IMR-90 (cell line): ENCODE measurements at regions not wholly inside any gene's neighbourhood (a gene's known extent, or its start where the extent isn't known, plus 50 kb on each side); places are given as distances from the start of the nearest gene placed in this dataset.

ENCODE experiments used
- ATAC-seq: fragments of 200-7000 bp; cut with Tn5 transposase; 2 replicates; pipeline ENCODE4 v1.9.1; 2020; ENCODE audit warnings: low read depth, mild to moderate bottlenecking, moderate library complexity
- BruUV-seq: library from RNA; stranded (reverse); fragments of 400-500 nt; replicated peaks from 2 replicates; lab custom pipeline; 2021; lab: Mats Ljungman, UMichigan
- CTCF ChIA-PET: fragments of 300-600 bp; formaldehyde crosslinking; extraction: SDS; loops from one replicate; lab custom pipeline; 2021; ENCODE audit warnings: antibody characterized with exemption; lab: Yijun Ruan, JAX
- POLR2A ChIA-PET: fragments of 300-600 bp; sonication (Branson Sonifier 250); formaldehyde crosslinking; loops from one replicate; lab custom pipeline; 2022; ENCODE audit warnings: antibody characterized with exemption; ENCODE audit not compliant: unreplicated experiment; lab: Charles Lee
- DNase-seq: peaks from one replicate; pipeline ENCODE4 v3.0.0; 2013
- H2AFZ ChIP-seq: replicated peaks from 2 replicates; pipeline ENCODE3; 2013; ENCODE audit warnings: low read length, mild to moderate bottlenecking; ENCODE audit not compliant: poor library complexity
- H2AK5ac ChIP-seq: 2 replicates; pipeline ENCODE4 v1.6.1; 2013; ENCODE audit warnings: low read depth, low read length, inconsistent platforms
- H2AK9ac ChIP-seq: replicated peaks from 2 replicates; pipeline ENCODE3; 2013; ENCODE audit warnings: mild to moderate bottlenecking, low read depth, low read length, moderate library complexity; ENCODE audit not compliant: poor library complexity
- H2BK120ac ChIP-seq: 2 replicates; pipeline ENCODE4 v1.6.1; 2013; ENCODE audit warnings: low read depth, low read length, inconsistent platforms
- H2BK15ac ChIP-seq: 3 replicates; pipeline ENCODE4 v1.6.1; 2013; ENCODE audit warnings: low read depth, low read length, inconsistent platforms
- H2BK20ac ChIP-seq: 2 replicates; pipeline ENCODE4 v1.6.1; 2013; ENCODE audit warnings: low read depth, mild to moderate bottlenecking, inconsistent platforms, low read length, moderate library complexity
- H2BK5ac ChIP-seq: 2 replicates; pipeline ENCODE4 v1.6.1; 2013; ENCODE audit warnings: mild to moderate bottlenecking, low read depth, low read length, inconsistent platforms; ENCODE audit not compliant: poor library complexity, severe bottlenecking
- H3K14ac ChIP-seq: replicated peaks from 2 replicates; pipeline ENCODE4 v1.6.1; 2013; ENCODE audit warnings: low read depth, low read length, inconsistent platforms
- H3K18ac ChIP-seq: 2 replicates; pipeline ENCODE4 v1.6.1; 2013; ENCODE audit warnings: low read depth, low read length, control low read depth
- H3K23ac ChIP-seq: 2 replicates; pipeline ENCODE4 v1.6.1; 2013; ENCODE audit warnings: low read depth, low read length, inconsistent platforms
- H3K27ac ChIP-seq: 2 replicates; pipeline ENCODE4 v1.5.1; 2013; ENCODE audit warnings: mild to moderate bottlenecking, control low read depth, low read length; ENCODE audit not compliant: insufficient read depth
- H3K27me3 ChIP-seq: 2 replicates; pipeline ENCODE4 v1.6.1; 2013; ENCODE audit warnings: low read length; ENCODE audit not compliant: control insufficient read depth, insufficient read depth
- H3K36me3 ChIP-seq: 2 replicates; pipeline ENCODE4 v1.6.1; 2013; ENCODE audit warnings: low read length, mixed read lengths; ENCODE audit not compliant: control insufficient read depth, insufficient read depth
- H3K4ac ChIP-seq: 2 replicates; pipeline ENCODE4 v1.6.1; 2013; ENCODE audit warnings: low read depth, low read length, inconsistent platforms
- H3K4me1 ChIP-seq: 2 replicates; pipeline ENCODE4 v1.6.1; 2013; ENCODE audit warnings: low read length, mixed read lengths; ENCODE audit not compliant: control insufficient read depth, insufficient read depth
- H3K4me2 ChIP-seq: 2 replicates; pipeline ENCODE4 v1.6.1; 2013; ENCODE audit warnings: low read depth, mild to moderate bottlenecking, control low read depth, low read length, moderate library complexity
- H3K4me3 ChIP-seq: 2 replicates; pipeline ENCODE4 v1.5.1; 2013; ENCODE audit warnings: low read depth, mild to moderate bottlenecking, control low read depth, low read length, moderate library complexity; ENCODE audit not compliant: insufficient read depth
- H3K56ac ChIP-seq: 2 replicates; pipeline ENCODE4 v1.6.1; 2013; ENCODE audit warnings: low read length, inconsistent platforms; ENCODE audit not compliant: insufficient read depth; ENCODE audit errors: extremely low read depth
- H3K79me1 ChIP-seq, 2 experiments: 2 replicates each; pipeline ENCODE4 v1.6.1; 2013; ENCODE audit warnings: low read length in 2 of 2, inconsistent platforms in 1 of 2, low read depth in 1 of 2
- H3K9ac ChIP-seq: 2 replicates; pipeline ENCODE4 v1.6.1; 2013; ENCODE audit warnings: low read depth, low read length, control low read depth
- H3K9me1 ChIP-seq: 2 replicates; pipeline ENCODE4 v1.6.1; 2013; ENCODE audit warnings: low read length, inconsistent platforms; ENCODE audit not compliant: insufficient read depth
- H3K9me3 ChIP-seq: 2 replicates; pipeline ENCODE4 v1.6.1; 2013; ENCODE audit warnings: low read length; ENCODE audit not compliant: control insufficient read depth, insufficient read depth
- H4K20me1 ChIP-seq: 2 replicates; pipeline ENCODE4 v1.6.1; 2013; ENCODE audit warnings: low read length, inconsistent platforms; ENCODE audit not compliant: insufficient read depth
- H4K5ac ChIP-seq: 2 replicates; pipeline ENCODE4 v1.6.1; 2013; ENCODE audit warnings: mild to moderate bottlenecking, low read depth, low read length, control low read depth
- H4K8ac ChIP-seq, 2 experiments: 2 replicates each; pipeline ENCODE4 v1.6.1; 2013; ENCODE audit warnings: low read depth in 2 of 2, low read length in 2 of 2, control low read depth in 1 of 2, inconsistent platforms in 1 of 2
- H4K91ac ChIP-seq: 2 replicates; pipeline ENCODE4 v1.6.1; 2013; ENCODE audit warnings: low read depth, low read length, inconsistent platforms; ENCODE audit not compliant: insufficient read depth
- CEBPB ChIP-seq: IDR thresholded peaks from 2 replicates; pipeline ENCODE4 v1.6.1; 2012; ENCODE audit warnings: low read depth, low read length, improper control_type of control experiment
- CHD1 ChIP-seq: IDR thresholded peaks from 2 replicates; pipeline ENCODE4 v1.6.1; 2012; ENCODE audit warnings: low read depth, low read length, improper control_type of control experiment
- ELK1 ChIP-seq: fragments of 150-350 bp; IDR thresholded peaks from 2 replicates; pipeline ENCODE4 v1.6.1; 2016; ENCODE audit warnings: low read depth, mild to moderate bottlenecking, low read length, moderate library complexity, borderline replicate concordance
- FOS ChIP-seq: fragments of 150-350 bp; IDR thresholded peaks from 2 replicates; pipeline ENCODE4 v1.6.1; 2016; ENCODE audit warnings: low read depth, low read length
- MAFK ChIP-seq: IDR thresholded peaks from 2 replicates; pipeline ENCODE4 v1.6.1; 2012; ENCODE audit warnings: low read depth, low read length, improper control_type of control experiment
- MXI1 ChIP-seq: IDR thresholded peaks from 2 replicates; pipeline ENCODE4 v1.6.1; 2012; ENCODE audit warnings: low read depth, mild to moderate bottlenecking, low read length, moderate library complexity, borderline replicate concordance
- NFE2L2 ChIP-seq: fragments of 150-350 bp; IDR thresholded peaks from 2 replicates; pipeline ENCODE4 v1.6.1; 2016; ENCODE audit warnings: low read depth, mild to moderate bottlenecking, low read length
- POLR2A ChIP-seq: IDR thresholded peaks from 2 replicates; pipeline ENCODE4 v1.6.1; 2012; ENCODE audit warnings: mild to moderate bottlenecking, low read depth, low read length
- RAD21 ChIP-seq: IDR thresholded peaks from 2 replicates; pipeline ENCODE4 v1.6.1; 2012; ENCODE audit warnings: low read length, improper control_type of control experiment
- RCOR1 ChIP-seq: IDR thresholded peaks from 2 replicates; pipeline ENCODE4 v1.6.1; 2012; ENCODE audit warnings: mild to moderate bottlenecking, low read length, improper control_type of control experiment; ENCODE audit not compliant: insufficient replicate concordance
- RFX5 ChIP-seq: IDR thresholded peaks from 2 replicates; pipeline ENCODE4 v1.8.0; 2012; ENCODE audit warnings: low read depth, mild to moderate bottlenecking, low read length, moderate library complexity
- WGBS, 2 experiments: methylation state at CpG; one replicate each; pipeline versions ENCODE4 v1.1.5 to v1.1.7; 2013; ENCODE audit warnings: missing lambda C conversion rate in 2 of 2; ENCODE audit not compliant: insufficient read length in 1 of 2; ENCODE audit errors: extremely low coverage in 2 of 2; 5-methylcytosine and 5-hydroxymethylcytosine counted together
- dilution Hi-C: fragments of 300-500 bp; cut with HindIII; formaldehyde crosslinking; loops from one replicate; pipeline ENCODE4 v1.14.3; 2018; ENCODE audit warnings: low sequenced_read_pairs; ENCODE audit not compliant: unreplicated experiment
- in situ Hi-C: fragments of 300-500 bp; cut with MboI; formaldehyde crosslinking; loops from 3 replicates; pipeline ENCODE4 v1.14.3; 2019; ENCODE audit warnings: low sequenced_read_pairs, inconsistent platforms, mixed read lengths
- intact Hi-C: fragments of 100-400 bp; cut with micrococcal nuclease; formaldehyde crosslinking; loops from 2 replicates; pipeline ENCODE4 v1.10.0; 2022
- TF ChIP-seq, protein P1 (sequence below): fragments of 150-350 bp; IDR thresholded peaks from 2 replicates; pipeline ENCODE4 v1.6.1; 2017; ENCODE audit warnings: mild to moderate bottlenecking, antibody characterized with exemption, low read length, low read depth
- TF ChIP-seq, protein P2 (sequence below): conservative IDR thresholded peaks from 2 replicates; pipeline ENCODE4 v1.5.1; 2012; ENCODE audit warnings: mild to moderate bottlenecking, low read depth, low read length, improper control_type of control experiment

DNA sequence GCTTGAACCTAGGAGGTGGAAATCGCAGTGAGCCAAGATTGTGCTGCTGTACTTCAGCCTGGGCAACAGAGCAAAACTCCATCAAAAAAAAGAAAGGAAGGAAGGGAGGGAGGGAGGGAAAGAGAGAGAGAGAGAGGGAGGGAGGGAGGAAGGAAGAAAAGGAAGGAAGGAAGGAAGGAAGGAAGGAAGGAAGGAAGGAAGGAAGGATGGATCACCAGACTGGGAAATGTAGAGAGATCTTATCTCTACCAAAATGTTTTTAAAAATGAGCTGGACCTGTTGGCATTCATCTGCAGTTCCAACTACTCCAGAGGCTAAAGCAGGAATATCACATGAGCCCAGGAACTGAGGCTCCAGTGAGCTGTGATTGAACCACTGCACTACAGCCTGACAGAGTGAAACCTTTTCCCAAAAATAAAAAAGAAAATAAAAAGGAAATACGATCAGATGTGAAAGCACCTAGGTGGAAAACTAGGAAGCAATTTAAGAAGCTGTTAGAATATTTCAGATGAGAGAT, 239.4 kb downstream of the CDH7 start:
- no peak for DNase-seq
- WGBS, 2 experiments, result no CpG with 5 or more reads among the region's 2 CpGs
- Histone ChIP-seq H3K23ac (no peak overlapping the region), H2AK5ac (no peak overlapping the region), H3K4me1 (no peaks in the 10 kb centered on the region), H3K4me2 (no peak overlapping the region), H4K8ac (no peak overlapping the region), H3K9me1 (no peaks in the 10 kb centered on the region), H3K79me1 (no peaks in the 10 kb centered on the region), H3K9me3 (peaks cover 1% of the 10 kb centered on the region; the same call in 1 of the 2 replicates), H2BK120ac (no peak overlapping the region), H4K5ac (no peak overlapping the region), H3K27me3 (no peaks in the 10 kb centered on the region), H2AFZ (no peak overlapping the region), H3K27ac (no peak overlapping the region), H3K36me3 (no peaks in the 10 kb centered on the region), H3K4ac (no peak overlapping the region), H2BK20ac (no peak overlapping the region), H3K9ac (no peak overlapping the region), H3K18ac (no peak overlapping the region), H2BK5ac (no peak overlapping the region), H4K91ac (no peak overlapping the region), H4K20me1 (no peaks in the 10 kb centered on the region), H3K14ac (no peak overlapping the region), H3K56ac (no peak overlapping the region), H2BK15ac (no peak overlapping the region), H2AK9ac (no peak overlapping the region), H3K4me3 (no peak overlapping the region)
- dilution Hi-C loops, result no loop called here
- ChIA-PET CTCF (no interaction called here), POLR2A (no interaction called here)
- no peak for TF ChIP-seq POLR2A
- TF ChIP-seq RAD21, result no peak
- no peak for TF ChIP-seq NFE2L2
- no peak for TF ChIP-seq FOS
- TF ChIP-seq MAFK, result no peak
- TF ChIP-seq ELK1, result no peak
- TF ChIP-seq MXI1, result no peak
- TF ChIP-seq, protein P1, sequence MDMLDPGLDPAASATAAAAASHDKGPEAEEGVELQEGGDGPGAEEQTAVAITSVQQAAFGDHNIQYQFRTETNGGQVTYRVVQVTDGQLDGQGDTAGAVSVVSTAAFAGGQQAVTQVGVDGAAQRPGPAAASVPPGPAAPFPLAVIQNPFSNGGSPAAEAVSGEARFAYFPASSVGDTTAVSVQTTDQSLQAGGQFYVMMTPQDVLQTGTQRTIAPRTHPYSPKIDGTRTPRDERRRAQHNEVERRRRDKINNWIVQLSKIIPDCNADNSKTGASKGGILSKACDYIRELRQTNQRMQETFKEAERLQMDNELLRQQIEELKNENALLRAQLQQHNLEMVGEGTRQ, result no peak
- TF ChIP-seq RFX5, result no peak
- no peak for TF ChIP-seq CEBPB
- no peak for TF ChIP-seq RCOR1
- no peak for TF ChIP-seq CHD1
- TF ChIP-seq, protein P2, sequence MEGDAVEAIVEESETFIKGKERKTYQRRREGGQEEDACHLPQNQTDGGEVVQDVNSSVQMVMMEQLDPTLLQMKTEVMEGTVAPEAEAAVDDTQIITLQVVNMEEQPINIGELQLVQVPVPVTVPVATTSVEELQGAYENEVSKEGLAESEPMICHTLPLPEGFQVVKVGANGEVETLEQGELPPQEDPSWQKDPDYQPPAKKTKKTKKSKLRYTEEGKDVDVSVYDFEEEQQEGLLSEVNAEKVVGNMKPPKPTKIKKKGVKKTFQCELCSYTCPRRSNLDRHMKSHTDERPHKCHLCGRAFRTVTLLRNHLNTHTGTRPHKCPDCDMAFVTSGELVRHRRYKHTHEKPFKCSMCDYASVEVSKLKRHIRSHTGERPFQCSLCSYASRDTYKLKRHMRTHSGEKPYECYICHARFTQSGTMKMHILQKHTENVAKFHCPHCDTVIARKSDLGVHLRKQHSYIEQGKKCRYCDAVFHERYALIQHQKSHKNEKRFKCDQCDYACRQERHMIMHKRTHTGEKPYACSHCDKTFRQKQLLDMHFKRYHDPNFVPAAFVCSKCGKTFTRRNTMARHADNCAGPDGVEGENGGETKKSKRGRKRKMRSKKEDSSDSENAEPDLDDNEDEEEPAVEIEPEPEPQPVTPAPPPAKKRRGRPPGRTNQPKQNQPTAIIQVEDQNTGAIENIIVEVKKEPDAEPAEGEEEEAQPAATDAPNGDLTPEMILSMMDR, result no peak
- in situ Hi-C loops, result no loop called here
- no TSS peak for BruUV-seq
- ATAC-seq, result no peak
- intact Hi-C loops, result no loop called here
